HG03378 (cell line): ENCODE measurements at regions not wholly inside any gene's neighbourhood (a gene's known extent, or its start where the extent isn't known, plus 50 kb on each side); places are given as distances from the start of the nearest gene placed in this dataset.
"Not testable (repeated sequence)": the region's sequence is repeated elsewhere in the genome, so short reads cannot be mapped to it uniquely, and the experiment has no call there.

ENCODE experiments used
- ATAC-seq: cut with Tn5 transposase; IDR thresholded peaks from one replicate; pipeline ENCODE4 v1.9.1; 2021; ENCODE audit warnings: mild to moderate bottlenecking, moderate library complexity; ENCODE audit not compliant: unreplicated experiment

- no peak for ATAC-seq
These were observed 345.0 kb downstream of the TMEM38B start for GRCh38 chr9:106039151-106039935.

GRCh38 chr9:106041920-106042319, 347.6 kb downstream of the TMEM38B start:
- ATAC-seq = not testable (repeated sequence)

GRCh38 chr9:106051545-106051944, 357.2 kb downstream of the TMEM38B start:
- no peak for ATAC-seq

- no peak for ATAC-seq
These were observed 357.8 kb downstream of the TMEM38B start for GRCh38 chr9:106052166-106052565.

GRCh38 chr9:106052735-106053134, 358.4 kb downstream of the TMEM38B start:
- ATAC-seq = no peak

GRCh38 chr9:106056328-106056727, 362.0 kb downstream of the TMEM38B start:
- no peak for ATAC-seq

- no peak for ATAC-seq
These were observed 364.1 kb downstream of the TMEM38B start for GRCh38 chr9:106058460-106058859.

- no peak for ATAC-seq
These were observed 365.5 kb downstream of the TMEM38B start for GRCh38 chr9:106059886-106060285.

- no peak for ATAC-seq
These were observed 366.5 kb downstream of the TMEM38B start for GRCh38 chr9:106060885-106061284.

GRCh38 chr9:106062250-106062649, 367.9 kb downstream of the TMEM38B start:
- no peak for ATAC-seq

GRCh38 chr9:106065136-106065535, 370.8 kb downstream of the TMEM38B start:
- no peak for ATAC-seq

GRCh38 chr9:106065579-106066214, 371.4 kb downstream of the TMEM38B start:
- no peak for ATAC-seq

- ATAC-seq = no peak
These were observed 372.7 kb downstream of the TMEM38B start for GRCh38 chr9:106066940-106067524.

GRCh38 chr9:106069241-106069640, 374.9 kb downstream of the TMEM38B start:
- ATAC-seq = no peak

GRCh38 chr9:106072421-106072820, 378.1 kb downstream of the TMEM38B start:
- ATAC-seq = no peak

- ATAC-seq = no peak
These were observed 379.7 kb downstream of the TMEM38B start for GRCh38 chr9:106074006-106074405.

GRCh38 chr9:106075236-106075959, 381.1 kb downstream of the TMEM38B start:
- ATAC-seq = no peak

GRCh38 chr9:106075960-106076327, 381.6 kb downstream of the TMEM38B start:
- ATAC-seq = no peak

- no peak for ATAC-seq
These were observed 382.4 kb downstream of the TMEM38B start for GRCh38 chr9:106076711-106077110.

- no peak for ATAC-seq
These were observed 383.4 kb downstream of the TMEM38B start for GRCh38 chr9:106077731-106078130.

- ATAC-seq = no peak
These were observed 388.3 kb downstream of the TMEM38B start for GRCh38 chr9:106082621-106083020.
